ENCODE measurements at regions not wholly inside any gene's neighbourhood (a gene's known extent, or its start where the extent isn't known, plus 50 kb on each side); places are given as distances from the start of the nearest gene placed in this dataset.

DNA sequence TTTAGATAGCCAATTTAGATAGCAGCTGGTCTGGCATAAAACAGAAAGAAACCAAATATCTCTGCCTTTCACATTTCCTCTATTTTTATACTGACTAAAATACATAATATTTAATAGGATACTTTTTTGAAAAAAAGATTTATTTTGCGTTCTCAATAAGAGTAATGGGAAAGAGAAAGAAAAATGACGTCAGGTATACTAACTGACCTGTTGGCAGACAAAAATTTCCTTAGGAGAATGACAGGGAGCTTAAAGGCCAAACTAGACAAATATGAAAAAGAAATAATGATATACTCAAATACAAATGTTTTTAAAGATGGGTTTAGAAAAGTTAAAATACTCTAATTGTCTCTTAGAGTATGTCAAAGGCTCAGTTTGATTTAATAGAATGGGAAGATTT, 309.4 kb upstream of the ADGRL3 start:
- ATAC-seq (ENCODE audit: low FRiP score in 2 of 2) (no peak), DNase-seq (no peak)
- 71 to 73% methylated on average over 2 of the region's 2 CpGs for WGBS, 2 donors
- no peak overlapping the region for H3K27ac ChIP-seq
- H3K36me3 ChIP-seq, result no peaks in the 10 kb centered on the region
- H3K27me3 ChIP-seq, result no peaks in the 10 kb centered on the region
- no peak overlapping the region for H3K4me3 ChIP-seq
- H3K4me1 ChIP-seq, result no peaks in the 10 kb centered on the region
- TF ChIP-seq POLR2AphosphoS5 (IDR thresholded peaks at IDR 0.05) (no peak), EP300 (IDR thresholded peaks at IDR 0.05) (no peak), POLR2A (IDR thresholded peaks at IDR 0.05) (no peak)
- TF ChIP-seq, protein P1, sequence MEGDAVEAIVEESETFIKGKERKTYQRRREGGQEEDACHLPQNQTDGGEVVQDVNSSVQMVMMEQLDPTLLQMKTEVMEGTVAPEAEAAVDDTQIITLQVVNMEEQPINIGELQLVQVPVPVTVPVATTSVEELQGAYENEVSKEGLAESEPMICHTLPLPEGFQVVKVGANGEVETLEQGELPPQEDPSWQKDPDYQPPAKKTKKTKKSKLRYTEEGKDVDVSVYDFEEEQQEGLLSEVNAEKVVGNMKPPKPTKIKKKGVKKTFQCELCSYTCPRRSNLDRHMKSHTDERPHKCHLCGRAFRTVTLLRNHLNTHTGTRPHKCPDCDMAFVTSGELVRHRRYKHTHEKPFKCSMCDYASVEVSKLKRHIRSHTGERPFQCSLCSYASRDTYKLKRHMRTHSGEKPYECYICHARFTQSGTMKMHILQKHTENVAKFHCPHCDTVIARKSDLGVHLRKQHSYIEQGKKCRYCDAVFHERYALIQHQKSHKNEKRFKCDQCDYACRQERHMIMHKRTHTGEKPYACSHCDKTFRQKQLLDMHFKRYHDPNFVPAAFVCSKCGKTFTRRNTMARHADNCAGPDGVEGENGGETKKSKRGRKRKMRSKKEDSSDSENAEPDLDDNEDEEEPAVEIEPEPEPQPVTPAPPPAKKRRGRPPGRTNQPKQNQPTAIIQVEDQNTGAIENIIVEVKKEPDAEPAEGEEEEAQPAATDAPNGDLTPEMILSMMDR (IDR thresholded peaks at IDR 0.05), result no peak
- H3K9me3 ChIP-seq, result no peaks in the 10 kb centered on the region

DNA sequence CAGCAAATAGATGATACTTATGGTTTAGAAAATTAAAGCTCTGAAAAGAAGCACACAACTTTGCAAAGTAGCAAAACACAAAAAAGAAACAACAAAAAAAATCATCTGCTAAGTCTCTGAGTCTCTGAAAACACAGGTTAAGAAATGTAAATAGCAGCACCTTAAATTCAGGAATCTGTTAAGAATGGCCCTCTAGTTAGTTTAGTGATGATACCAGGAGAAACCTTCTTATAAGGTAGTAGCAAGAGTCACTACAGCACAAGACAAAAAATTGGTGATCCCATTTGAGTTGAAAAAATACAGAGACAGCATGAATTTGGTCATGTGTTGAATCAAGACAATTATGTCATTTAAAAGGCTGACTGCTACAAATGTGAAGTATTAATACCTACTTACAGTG, 308.2 kb upstream of the ADGRL3 start:
- TF ChIP-seq POLR2AphosphoS5 (IDR thresholded peaks at IDR 0.05), result no peak
- TF ChIP-seq, protein P1 (IDR thresholded peaks at IDR 0.05), result no peak
- TF ChIP-seq POLR2A (IDR thresholded peaks at IDR 0.05), result no peak
- no peak for TF ChIP-seq EP300 (IDR thresholded peaks at IDR 0.05)

DNA sequence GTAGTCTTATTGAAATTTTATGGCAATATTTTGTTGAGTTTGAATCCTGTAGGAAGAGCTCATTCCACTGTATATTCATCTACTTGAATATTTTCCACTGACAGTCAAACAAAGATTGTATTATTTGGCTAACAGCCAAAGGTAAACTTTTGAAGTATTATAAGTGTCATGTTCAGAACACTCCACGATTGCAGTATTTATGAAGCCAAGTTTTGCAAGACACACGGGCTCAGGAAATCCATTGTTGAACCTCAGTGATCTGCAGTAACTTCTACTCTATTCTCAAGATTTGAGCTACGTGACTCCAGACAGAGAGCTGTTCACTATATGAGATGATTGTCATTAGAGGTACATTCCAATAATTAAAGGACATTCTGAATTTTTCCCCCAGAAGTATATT, 302.7 kb upstream of the ADGRL3 start:
- no peak overlapping the region for H3K27ac ChIP-seq
- no peaks in the 10 kb centered on the region for H3K36me3 ChIP-seq
- DNase-seq (no peak), ATAC-seq (ENCODE audit: low FRiP score in 2 of 2) (no peak)
- 23 to 24% methylated on average over 3 of the region's 3 CpGs for WGBS, 2 donors
- H3K4me1 ChIP-seq, result peaks cover 0 to 5% (median 0%) of the 10 kb centered on the region in 4 donors
- TF ChIP-seq, protein P1 (IDR thresholded peaks at IDR 0.05), result no peak
- TF ChIP-seq POLR2A (IDR thresholded peaks at IDR 0.05) (no peak), POLR2AphosphoS5 (IDR thresholded peaks at IDR 0.05) (no peak), EP300 (IDR thresholded peaks at IDR 0.05) (no peak)
- no peaks in the 10 kb centered on the region for H3K9me3 ChIP-seq
- H3K4me3 ChIP-seq, result no peak overlapping the region
- H3K27me3 ChIP-seq, result no peaks in the 10 kb centered on the region

More for the DNA sequence above, 308.2 kb upstream of the ADGRL3 start:
- H3K27me3 ChIP-seq, result no peaks in the 10 kb centered on the region
- DNase-seq (no peak), ATAC-seq (ENCODE audit: low FRiP score in 2 of 2) (no peak)
- no peaks in the 10 kb centered on the region for H3K36me3 ChIP-seq
- no peaks in the 10 kb centered on the region for H3K9me3 ChIP-seq
- H3K4me3 ChIP-seq, result no peak overlapping the region
- H3K4me1 ChIP-seq, result no peaks in the 10 kb centered on the region
- H3K27ac ChIP-seq, result no peak overlapping the region

DNA sequence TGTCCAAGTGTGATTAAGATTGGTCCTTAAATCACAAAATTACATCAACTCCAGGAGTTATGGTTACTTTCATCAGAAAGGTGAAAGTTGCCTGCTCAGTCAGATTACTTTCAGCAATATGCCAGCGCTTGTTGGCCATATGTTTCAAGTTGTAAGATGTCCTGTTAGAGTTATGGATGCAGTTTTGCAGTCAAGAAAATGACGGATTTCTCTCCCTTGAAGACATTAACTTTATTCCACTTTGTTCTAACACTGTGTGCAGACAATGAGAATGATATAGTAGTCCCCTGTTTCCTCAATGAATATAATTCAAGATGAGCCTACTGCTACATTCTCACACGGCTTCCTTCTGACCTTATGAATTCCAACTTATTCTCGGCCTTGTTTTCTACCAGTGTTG, 295.0 kb upstream of the ADGRL3 start:
- H3K27ac ChIP-seq, result no peak overlapping the region
- no peaks in the 10 kb centered on the region for H3K9me3 ChIP-seq
- WGBS, 2 donors, result 85 to 93% methylated on average over 4 of the region's 4 CpGs
- no peaks in the 10 kb centered on the region for H3K4me1 ChIP-seq
- ATAC-seq (ENCODE audit: low FRiP score in 2 of 2), result no peak
- H3K4me3 ChIP-seq, result no peak overlapping the region
- no peak for DNase-seq
- TF ChIP-seq POLR2AphosphoS5 (IDR thresholded peaks at IDR 0.05), result no peak
- TF ChIP-seq POLR2A (IDR thresholded peaks at IDR 0.05), result no peak
- TF ChIP-seq, protein P1 (IDR thresholded peaks at IDR 0.05), result no peak
- no peak for TF ChIP-seq EP300 (IDR thresholded peaks at IDR 0.05)
- no peaks in the 10 kb centered on the region for H3K27me3 ChIP-seq
- H3K36me3 ChIP-seq, result no peaks in the 10 kb centered on the region

DNA sequence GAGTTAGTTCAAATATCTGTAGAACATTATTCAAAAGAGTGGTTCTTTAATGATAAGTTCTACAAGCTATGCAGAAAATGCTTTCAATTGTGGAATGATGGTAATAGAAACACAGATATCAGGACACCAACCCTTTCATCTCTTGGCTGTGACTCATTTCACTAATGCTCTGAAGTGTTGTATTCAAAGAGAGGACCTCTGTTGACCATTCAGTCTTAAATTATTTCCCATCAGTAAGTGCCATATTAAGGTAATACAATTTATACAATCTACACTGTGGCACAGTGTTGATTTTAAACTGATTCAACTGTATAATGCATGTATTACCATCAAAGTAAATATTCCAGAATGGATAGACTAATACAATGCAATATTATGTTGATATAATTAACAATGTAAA, 289.0 kb upstream of the ADGRL3 start:
- no peaks in the 10 kb centered on the region for H3K4me1 ChIP-seq
- ATAC-seq (ENCODE audit: low FRiP score in 2 of 2) (no peak), DNase-seq (no peak)
- TF ChIP-seq POLR2AphosphoS5 (IDR thresholded peaks at IDR 0.05) (no peak), EP300 (IDR thresholded peaks at IDR 0.05) (no peak), POLR2A (IDR thresholded peaks at IDR 0.05) (no peak)
- TF ChIP-seq, protein P1 (IDR thresholded peaks at IDR 0.05), result no peak
- H3K27ac ChIP-seq, result no peak overlapping the region
- H3K27me3 ChIP-seq, result no peaks in the 10 kb centered on the region
- H3K36me3 ChIP-seq, result no peaks in the 10 kb centered on the region
- no peaks in the 10 kb centered on the region for H3K9me3 ChIP-seq
- H3K4me3 ChIP-seq, result no peak overlapping the region

Data from upper lobe of left lung (tissue), 6 donors.